ENCODE measurements at regions not wholly inside any gene's neighbourhood (a gene's known extent, or its start where the extent isn't known, plus 50 kb on each side); places are given as distances from the start of the nearest gene placed in this dataset.
"Not testable (repeated sequence)": the region's sequence is repeated elsewhere in the genome, so short reads cannot be mapped to it uniquely, and the experiment has no call there.

DNA sequence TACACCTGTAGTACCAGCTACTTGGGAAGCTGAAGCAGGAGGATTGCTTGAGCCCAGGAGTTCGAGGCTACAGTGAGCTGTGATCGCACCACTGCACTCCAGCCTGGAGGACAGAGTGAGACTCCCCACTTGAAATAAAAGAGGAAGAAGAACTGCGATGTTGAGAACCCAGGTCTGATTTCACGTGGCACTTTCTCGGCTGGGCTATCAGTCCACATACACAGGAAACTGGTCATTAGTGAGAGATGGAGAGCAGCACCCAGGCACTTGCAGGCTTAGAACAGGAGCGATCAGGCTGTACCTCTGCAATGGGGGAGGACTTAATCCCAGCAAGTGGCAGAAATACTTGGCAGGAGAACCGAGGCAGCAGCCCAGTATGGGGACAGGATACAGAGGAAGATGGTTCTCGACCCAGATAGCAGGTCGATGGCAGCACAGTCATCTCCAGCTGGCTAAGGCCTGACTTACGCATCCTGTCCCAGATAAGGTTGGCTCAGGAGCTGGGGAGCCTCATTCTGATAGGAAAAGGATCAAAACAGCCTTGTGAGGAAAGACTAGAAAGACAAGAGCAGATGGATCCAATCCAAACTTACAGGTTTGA is 487.7 kb upstream of the AUTS2 start:
- peaks cover 6% of the 10 kb centered on the region for H3K9me3 Mint-ChIP-seq
- ATAC-seq (ENCODE audit: low read depth) (no peak), DNase-seq (ENCODE audit: low spot score in 2 of 2) (no peak)
- peaks cover 5% of the 10 kb centered on the region for H3K4me1 Mint-ChIP-seq
- no peak overlapping the region for H3K27ac Mint-ChIP-seq
- no peak overlapping the region for H3K4me3 Mint-ChIP-seq
- peaks cover 3% of the 10 kb centered on the region for H3K27me3 Mint-ChIP-seq
- H3K36me3 Mint-ChIP-seq = no peaks in the 10 kb centered on the region

DNA sequence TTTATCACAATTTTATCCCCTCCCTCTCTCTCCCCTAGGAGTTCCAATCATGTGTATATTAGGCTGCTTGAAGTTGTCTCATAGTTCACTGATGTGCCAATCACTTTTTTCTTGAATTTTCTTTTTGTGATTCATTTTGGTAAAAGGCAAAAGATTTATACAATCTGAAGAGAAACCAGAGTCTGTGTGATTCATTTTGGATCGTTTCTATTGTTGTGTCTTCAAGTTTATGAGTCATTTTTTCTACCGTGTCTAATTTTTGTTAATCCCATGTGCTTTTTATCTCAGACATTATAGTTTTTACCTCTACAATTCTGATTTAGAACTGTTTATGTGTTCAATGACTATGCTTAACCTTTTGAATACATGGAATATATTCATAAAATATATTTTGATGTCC is 483.9 kb upstream of the AUTS2 start:
- no peak for ATAC-seq (ENCODE audit: low read depth)
- Mint-ChIP-seq H3K36me3 (no peaks in the 10 kb centered on the region), H3K4me1 (peaks cover 5% of the 10 kb centered on the region), H3K27ac (no peak overlapping the region), H3K9me3 (peaks cover 6% of the 10 kb centered on the region), H3K4me3 (no peak overlapping the region), H3K27me3 (peaks cover 3% of the 10 kb centered on the region)
- no peak for DNase-seq (ENCODE audit: low spot score in 2 of 2)

DNA sequence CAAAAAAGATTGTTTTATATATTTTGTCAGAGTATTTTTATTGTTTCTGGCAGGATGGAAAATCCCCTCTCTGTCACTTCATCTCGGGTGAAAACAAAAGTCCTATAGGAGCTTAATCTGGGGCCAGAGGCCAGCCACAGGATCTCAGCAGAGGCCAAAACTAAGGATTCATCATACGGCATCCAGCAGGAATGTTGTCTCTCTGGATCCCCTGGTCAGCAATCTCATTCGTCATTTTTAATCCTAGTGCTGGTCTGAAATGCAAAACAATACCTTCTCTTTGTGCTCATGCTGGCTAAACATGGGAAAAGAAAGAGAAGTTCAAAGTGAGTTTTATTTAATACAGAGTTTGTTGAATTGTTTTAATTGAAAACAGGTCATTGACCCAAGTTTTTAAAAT is 482.5 kb upstream of the AUTS2 start:
- ATAC-seq (ENCODE audit: low read depth) (no peak), DNase-seq (ENCODE audit: low spot score in 2 of 2) (no peak)
- Mint-ChIP-seq H3K27me3 (peaks cover 3% of the 10 kb centered on the region), H3K4me3 (no peak overlapping the region), H3K4me1 (peaks cover under 1% of the 10 kb centered on the region), H3K9me3 (peaks cover 6% of the 10 kb centered on the region), H3K27ac (no peak overlapping the region), H3K36me3 (no peaks in the 10 kb centered on the region)

GRCh38 chr7:69116196-69116595 is 482.1 kb upstream of the AUTS2 start:
- not testable (repeated sequence) for H3K27me3 Mint-ChIP-seq; H3K4me1 Mint-ChIP-seq; H3K27ac Mint-ChIP-seq; H3K36me3 Mint-ChIP-seq; H3K4me3 Mint-ChIP-seq; H3K9me3 Mint-ChIP-seq; ATAC-seq (ENCODE audit: low read depth); DNase-seq (ENCODE audit: low spot score in 2 of 2)

DNA sequence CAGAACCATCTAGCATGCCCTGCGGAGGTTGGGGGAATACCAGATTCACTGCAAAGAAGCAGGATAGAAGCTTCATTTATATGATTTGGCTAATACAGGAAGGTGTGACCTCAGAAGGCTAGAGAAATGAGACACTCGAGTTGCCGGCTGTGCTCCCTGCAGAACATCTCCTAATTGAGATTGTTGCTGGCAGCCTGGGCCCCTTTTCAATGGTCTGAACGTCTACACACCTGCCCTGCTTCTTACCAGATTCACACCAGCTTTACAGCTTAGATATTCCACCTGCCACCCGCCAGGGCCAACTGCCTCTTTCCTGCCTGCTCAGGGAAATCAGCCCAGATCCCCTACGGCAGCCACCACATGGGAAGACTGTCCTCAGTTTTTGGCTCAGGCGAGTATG is 475.3 kb upstream of the AUTS2 start:
- H3K27ac Mint-ChIP-seq = no peak overlapping the region
- H3K4me1 Mint-ChIP-seq = no peaks in the 10 kb centered on the region
- DNase-seq (ENCODE audit: low spot score in 2 of 2) = no peak
- peaks cover 5% of the 10 kb centered on the region for H3K27me3 Mint-ChIP-seq
- no peaks in the 10 kb centered on the region for H3K9me3 Mint-ChIP-seq
- H3K4me3 Mint-ChIP-seq = no peak overlapping the region
- ATAC-seq (ENCODE audit: low read depth) = no peak
- no peaks in the 10 kb centered on the region for H3K36me3 Mint-ChIP-seq

DNA sequence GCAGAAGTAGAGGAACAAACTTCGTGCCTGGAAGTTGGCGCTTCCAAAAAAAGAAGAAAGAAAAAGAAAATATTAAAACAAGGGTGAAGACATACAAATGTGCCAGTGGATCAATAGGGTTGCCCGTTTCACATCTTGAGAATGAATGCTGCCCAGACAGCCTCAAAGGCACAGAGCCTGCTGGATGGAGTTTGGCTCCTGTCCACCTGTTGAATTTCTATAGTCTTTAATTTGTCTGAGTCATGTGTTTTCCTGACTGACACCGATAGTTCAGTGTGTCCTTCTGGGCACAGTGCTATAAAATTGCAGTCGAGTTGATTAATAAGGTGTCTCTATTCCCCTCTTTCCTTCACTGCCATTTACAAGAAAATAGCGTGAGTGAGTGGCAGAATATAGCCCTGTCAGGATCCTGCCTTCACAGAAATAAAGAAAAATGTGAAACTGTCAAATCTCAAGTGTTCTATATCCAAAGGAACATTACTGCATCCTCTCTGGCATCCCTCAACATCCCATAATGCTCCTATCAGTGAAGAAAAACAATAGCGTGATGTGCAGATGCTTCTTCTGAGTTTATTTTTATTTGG is 471.3 kb upstream of the AUTS2 start:
- Mint-ChIP-seq H3K27ac (no peak overlapping the region), H3K27me3 (peaks cover 5% of the 10 kb centered on the region), H3K4me1 (no peaks in the 10 kb centered on the region), H3K4me3 (no peak overlapping the region), H3K36me3 (no peaks in the 10 kb centered on the region), H3K9me3 (no peaks in the 10 kb centered on the region)
- DNase-seq (ENCODE audit: low spot score in 2 of 2) = no peak
- ATAC-seq (ENCODE audit: low read depth) = no peak

GRCh38 chr7:69129524-69129923 is 468.8 kb upstream of the AUTS2 start:
- Mint-ChIP-seq H3K4me1 (peaks cover 2% of the 10 kb centered on the region), H3K27ac (no peak overlapping the region), H3K9me3 (peaks cover 1% of the 10 kb centered on the region), H3K27me3 (peaks cover 8% of the 10 kb centered on the region), H3K4me3 (no peak overlapping the region), H3K36me3 (peaks cover 3% of the 10 kb centered on the region)
- DNase-seq (ENCODE audit: low spot score in 2 of 2) = no peak
- no peak for ATAC-seq (ENCODE audit: low read depth)

DNA sequence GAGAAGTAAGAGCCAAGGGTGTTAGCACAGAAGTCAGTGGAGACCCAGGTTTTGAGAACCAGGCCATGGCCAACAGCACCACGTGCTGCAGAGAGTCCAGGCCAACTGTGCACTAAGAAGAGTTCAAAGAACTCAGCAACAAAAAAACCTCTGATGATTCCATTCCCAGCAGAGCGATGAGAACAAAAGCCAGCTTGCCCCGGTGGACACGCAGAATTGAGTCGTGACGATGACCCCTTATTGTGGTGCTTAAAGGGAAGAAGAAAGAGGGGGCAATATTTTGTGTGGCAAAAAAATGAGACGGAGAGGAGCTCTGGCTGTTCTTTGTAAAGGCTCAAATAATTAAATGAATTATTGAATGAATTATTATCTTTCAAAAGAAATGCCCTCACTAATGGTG is 468.3 kb upstream of the AUTS2 start:
- DNase-seq (ENCODE audit: low spot score in 2 of 2) = no peak
- Mint-ChIP-seq H3K27me3 (peaks cover 13% of the 10 kb centered on the region), H3K27ac (no peak overlapping the region), H3K36me3 (peaks cover 5% of the 10 kb centered on the region), H3K9me3 (peaks cover 1% of the 10 kb centered on the region), H3K4me3 (no peak overlapping the region), H3K4me1 (peaks cover 2% of the 10 kb centered on the region)
- ATAC-seq (ENCODE audit: low read depth) = no peak

- H3K36me3 Mint-ChIP-seq = peaks cover 5% of the 10 kb centered on the region
- H3K9me3 Mint-ChIP-seq = peaks cover 1% of the 10 kb centered on the region
- H3K27me3 Mint-ChIP-seq = peaks cover 13% of the 10 kb centered on the region
- peaks cover 2% of the 10 kb centered on the region for H3K4me1 Mint-ChIP-seq
- H3K4me3 Mint-ChIP-seq = no peak overlapping the region
- DNase-seq (ENCODE audit: low spot score in 2 of 2) (no peak), ATAC-seq (ENCODE audit: low read depth) (no peak)
- H3K27ac Mint-ChIP-seq = no peak overlapping the region
These were observed 467.9 kb upstream of the AUTS2 start for GRCh38 chr7:69130396-69130795.

DNA sequence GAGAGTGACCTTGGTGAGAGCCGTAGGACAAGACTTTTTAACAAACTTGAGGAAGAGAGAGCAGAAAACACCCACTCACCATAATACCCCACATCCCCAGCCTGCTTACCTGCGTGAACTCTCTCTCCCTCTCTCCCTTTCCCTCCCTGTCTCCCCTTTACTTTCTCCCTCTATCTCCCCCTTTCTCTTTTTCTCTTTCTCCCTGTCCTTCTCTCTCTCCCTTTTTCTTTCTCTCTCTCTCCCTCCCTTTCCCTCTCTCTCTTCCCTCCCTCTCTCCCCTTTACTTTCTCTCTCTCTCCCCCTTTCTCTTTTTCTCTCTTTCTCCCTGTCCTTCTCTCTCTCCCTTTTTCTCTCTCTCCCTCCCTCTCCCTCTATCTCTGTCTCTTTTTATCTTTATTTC is 464.0 kb upstream of the AUTS2 start:
- peaks cover 8% of the 10 kb centered on the region for H3K27me3 Mint-ChIP-seq
- H3K36me3 Mint-ChIP-seq = peaks cover 10% of the 10 kb centered on the region
- H3K9me3 Mint-ChIP-seq = peaks cover 13% of the 10 kb centered on the region
- no peak overlapping the region for H3K4me3 Mint-ChIP-seq
- ATAC-seq (ENCODE audit: low read depth) (no peak), DNase-seq (ENCODE audit: low spot score in 2 of 2) (no peak)
- peaks cover 2% of the 10 kb centered on the region for H3K4me1 Mint-ChIP-seq
- H3K27ac Mint-ChIP-seq = no peak overlapping the region

- H3K9me3 Mint-ChIP-seq = peaks cover 4% of the 10 kb centered on the region
- no peak overlapping the region for H3K27ac Mint-ChIP-seq
- H3K36me3 Mint-ChIP-seq = peaks cover 2% of the 10 kb centered on the region
- no peak overlapping the region for H3K4me3 Mint-ChIP-seq
- H3K4me1 Mint-ChIP-seq = no peaks in the 10 kb centered on the region
- ATAC-seq (ENCODE audit: low read depth) (no peak), DNase-seq (ENCODE audit: low spot score in 2 of 2) (no peak)
- H3K27me3 Mint-ChIP-seq = peaks cover 4% of the 10 kb centered on the region
These were observed 450.6 kb upstream of the AUTS2 start for GRCh38 chr7:69147631-69148030.

DNA sequence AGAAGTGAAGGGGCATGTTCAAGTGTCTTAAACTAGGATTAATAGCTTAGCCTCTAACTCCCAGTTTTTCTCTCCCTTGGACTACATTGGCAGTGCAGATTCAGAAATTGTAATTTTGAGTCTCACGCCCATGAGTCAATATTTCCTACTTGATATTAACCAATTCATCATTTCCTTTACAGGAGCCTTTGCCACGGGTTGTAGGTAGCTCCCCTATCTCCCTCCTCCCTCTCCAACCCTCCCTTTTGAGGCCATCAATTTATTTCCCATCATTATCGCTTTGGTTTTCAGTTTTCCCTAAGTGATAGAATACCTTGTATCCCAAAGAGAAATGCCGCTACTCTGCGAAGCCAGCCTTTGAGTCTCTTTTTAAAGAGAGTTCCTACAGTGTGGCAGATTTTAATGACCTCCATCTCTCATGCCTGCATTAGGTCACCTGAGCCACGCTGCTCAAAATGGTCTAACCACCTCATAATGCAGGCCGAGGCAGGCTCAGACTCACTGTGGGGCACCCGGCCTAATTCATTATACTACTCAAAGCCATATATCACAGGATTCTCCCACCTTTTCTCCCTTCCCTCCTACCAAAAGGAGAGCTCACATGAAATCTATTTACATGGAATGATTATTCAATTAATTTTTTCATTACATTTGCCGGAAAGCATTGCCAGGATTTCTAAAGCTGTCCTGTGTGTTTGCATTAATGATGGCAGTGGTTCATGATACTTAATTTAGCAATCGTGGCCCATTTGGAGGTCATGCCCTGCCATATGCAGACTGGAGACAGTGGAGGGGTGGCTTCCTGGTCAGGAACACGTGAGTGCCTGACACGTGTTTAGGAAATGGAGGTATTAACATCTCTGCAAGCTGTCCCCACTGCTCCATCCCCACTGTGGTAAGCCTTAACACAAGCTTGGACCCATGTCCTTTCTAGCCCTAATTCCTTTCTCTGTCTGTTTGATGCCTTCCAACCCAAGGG is 448.2 kb upstream of the AUTS2 start:
- peaks cover 4% of the 10 kb centered on the region for H3K27me3 Mint-ChIP-seq
- peaks cover 2% of the 10 kb centered on the region for H3K36me3 Mint-ChIP-seq
- peaks cover 4% of the 10 kb centered on the region for H3K9me3 Mint-ChIP-seq
- no peak overlapping the region for H3K27ac Mint-ChIP-seq
- no peaks in the 10 kb centered on the region for H3K4me1 Mint-ChIP-seq
- ATAC-seq (ENCODE audit: low read depth) = no peak
- H3K4me3 Mint-ChIP-seq = no peak overlapping the region
- no peak for DNase-seq (ENCODE audit: low spot score in 2 of 2)

- ATAC-seq (ENCODE audit: low read depth) (no peak), DNase-seq (ENCODE audit: low spot score in 2 of 2) (no peak)
- peaks cover 2% of the 10 kb centered on the region for H3K9me3 Mint-ChIP-seq
- H3K4me1 Mint-ChIP-seq = no peaks in the 10 kb centered on the region
- peaks cover 2% of the 10 kb centered on the region for H3K27me3 Mint-ChIP-seq
- H3K36me3 Mint-ChIP-seq = no peaks in the 10 kb centered on the region
- H3K4me3 Mint-ChIP-seq = no peak overlapping the region
- H3K27ac Mint-ChIP-seq = no peak overlapping the region
These were observed 435.9 kb upstream of the AUTS2 start for GRCh38 chr7:69162326-69162725.

GRCh38 chr7:69162931-69163670 is 435.2 kb upstream of the AUTS2 start:
- no peaks in the 10 kb centered on the region for H3K4me1 Mint-ChIP-seq
- no peaks in the 10 kb centered on the region for H3K36me3 Mint-ChIP-seq
- no peak for DNase-seq (ENCODE audit: low spot score in 2 of 2)
- no peak overlapping the region for H3K4me3 Mint-ChIP-seq
- no peak overlapping the region for H3K27ac Mint-ChIP-seq
- H3K27me3 Mint-ChIP-seq = peaks cover 2% of the 10 kb centered on the region
- no peak for ATAC-seq (ENCODE audit: low read depth)
- peaks cover 2% of the 10 kb centered on the region for H3K9me3 Mint-ChIP-seq

All from memory B cell (primary cell).